PFSK-1 (cell line): ENCODE measurements at regions not wholly inside any gene's neighbourhood (a gene's known extent, or its start where the extent isn't known, plus 50 kb on each side); places are given as distances from the start of the nearest gene placed in this dataset.

Experiments used
- FOXP2 ChIP-seq: optimal IDR thresholded peaks from 2 replicates; pipeline ENCODE3; 2011; ENCODE audit warnings: borderline replicate concordance, control low read depth, inconsistent platforms; ENCODE audit not compliant: insufficient read depth; ENCODE audit errors: extremely low read length, extremely low read depth
- POLR2AphosphoS5 ChIP-seq: IDR thresholded peaks from 2 replicates; pipeline ENCODE4 v1.6.1; 2012; ENCODE audit warnings: low read depth, mild to moderate bottlenecking, control low read depth, low read length, moderate library complexity
- REST ChIP-seq, 2 experiments: IDR thresholded peaks; 2 replicates each; pipeline versions ENCODE4 v1.6.1 to v1.8.0; 2011 to 2012; ENCODE audit warnings: low read depth in 2 of 2, low read length in 2 of 2, control low read depth in 1 of 2, inconsistent platforms in 1 of 2, mild to moderate bottlenecking in 1 of 2, moderate library complexity in 1 of 2; ENCODE audit not compliant: insufficient read depth in 1 of 2
- SIN3A ChIP-seq: IDR thresholded peaks from 2 replicates; pipeline ENCODE4 v1.6.1; 2012; ENCODE audit warnings: mild to moderate bottlenecking, low read length, moderate library complexity, borderline replicate concordance; ENCODE audit not compliant: insufficient read depth
- TAF1 ChIP-seq: IDR thresholded peaks from 2 replicates; pipeline ENCODE4 v1.6.1; 2012; ENCODE audit warnings: low read length, control low read depth, borderline replicate concordance; ENCODE audit not compliant: insufficient read depth

- TF ChIP-seq REST (IDR thresholded peaks at IDR 0.05; ENCODE audit: insufficient read depth in 1 of 2, low read depth in 2 of 2, low read length in 2 of 2) (no peak), FOXP2 (no peak), SIN3A (no peak), TAF1 (no peak), POLR2AphosphoS5 (no peak)
Observed at GRCh38 chr3:79847928-79848327, 80.1 kb upstream of the ROBO1 start.

- TF ChIP-seq REST (IDR thresholded peaks at IDR 0.05; ENCODE audit: insufficient read depth in 1 of 2, low read depth in 2 of 2, low read length in 2 of 2) = no peak
- TF ChIP-seq POLR2AphosphoS5 = no peak
- no peak for TF ChIP-seq SIN3A
- TF ChIP-seq TAF1 = no peak
- no peak for TF ChIP-seq FOXP2
Observed at GRCh38 chr3:79846148-79846933, 78.5 kb upstream of the ROBO1 start.

- no peak for TF ChIP-seq SIN3A
- no peak for TF ChIP-seq FOXP2
Observed at GRCh38 chr3:79845546-79845945, 77.7 kb upstream of the ROBO1 start.

- TF ChIP-seq REST (IDR thresholded peaks at IDR 0.05; ENCODE audit: insufficient read depth in 1 of 2, low read depth in 2 of 2, low read length in 2 of 2) (no peak), POLR2AphosphoS5 (no peak), SIN3A (no peak), TAF1 (no peak), FOXP2 (no peak)
Observed at GRCh38 chr3:79844176-79844575, 76.4 kb upstream of the ROBO1 start.

- no peak for TF ChIP-seq FOXP2
- no peak for TF ChIP-seq TAF1
- TF ChIP-seq REST (IDR thresholded peaks at IDR 0.05; ENCODE audit: insufficient read depth in 1 of 2, low read depth in 2 of 2, low read length in 2 of 2) = no peak
- no peak for TF ChIP-seq POLR2AphosphoS5
- TF ChIP-seq SIN3A = no peak
Observed at GRCh38 chr3:79843180-79843579, 75.4 kb upstream of the ROBO1 start.
